ENCODE measurements at regions not wholly inside any gene's neighbourhood (a gene's known extent, or its start where the extent isn't known, plus 50 kb on each side); places are given as distances from the start of the nearest gene placed in this dataset.
A peak's percentile ranks its signal among the peaks of the same experiment; 100 is the strongest.
"Not testable (repeated sequence)": the region's sequence is repeated elsewhere in the genome, so short reads cannot be mapped to it uniquely, and the experiment has no call there.

- WGBS = 32% methylated on average over 5 of the region's 5 CpGs
- H3K27ac ChIP-seq (ENCODE audit: low read depth in 1 of 2, low read length in 1 of 2) = no peak overlapping the region
- no peaks in the 10 kb centered on the region for H3K4me1 ChIP-seq (ENCODE audit: control insufficient read depth in 2 of 2, insufficient read depth in 2 of 2, low read length in 2 of 2)
- no peaks in the 10 kb centered on the region for H3K9me3 ChIP-seq (ENCODE audit: control insufficient read depth in 2 of 2, insufficient read depth in 1 of 2, low read length in 1 of 2)
- no peak overlapping the region for H3K4me3 ChIP-seq (ENCODE audit: low read length in 2 of 2)
- peak in 2 of 9 donors; percentile 8 to 23 for DNase-seq (ENCODE audit: low read depth in 6 of 9, low spot score in 9 of 9)
- H3K36me3 ChIP-seq (ENCODE audit: control insufficient read depth in 2 of 2, insufficient read depth in 2 of 2, low read length in 1 of 2) = no peaks in the 10 kb centered on the region
- no peaks in the 10 kb centered on the region for H3K27me3 ChIP-seq (ENCODE audit: control insufficient read depth in 2 of 2, insufficient read depth in 1 of 2, low read length in 1 of 2)
Measured at GRCh38 chr12:5171701-5172100, 128.0 kb downstream of the KCNA5 start.

- H3K27me3 ChIP-seq (ENCODE audit: control insufficient read depth in 2 of 2, insufficient read depth in 1 of 2, low read length in 1 of 2) = no peaks in the 10 kb centered on the region
- DNase-seq (ENCODE audit: low read depth in 6 of 9, low spot score in 9 of 9) = no peak
- H3K4me1 ChIP-seq (ENCODE audit: control insufficient read depth in 2 of 2, insufficient read depth in 2 of 2, low read length in 2 of 2) = no peaks in the 10 kb centered on the region
- H3K4me3 ChIP-seq (ENCODE audit: low read length in 2 of 2) = no peak overlapping the region
- no peaks in the 10 kb centered on the region for H3K9me3 ChIP-seq (ENCODE audit: control insufficient read depth in 2 of 2, insufficient read depth in 1 of 2, low read length in 1 of 2)
- 84% methylated on average over 10 of the region's 10 CpGs for WGBS
- no peak overlapping the region for H3K27ac ChIP-seq (ENCODE audit: low read depth in 1 of 2, low read length in 1 of 2)
- no peaks in the 10 kb centered on the region for H3K36me3 ChIP-seq (ENCODE audit: control insufficient read depth in 2 of 2, insufficient read depth in 2 of 2, low read length in 1 of 2)
Measured at GRCh38 chr12:5172886-5173285, 129.2 kb downstream of the KCNA5 start.

GRCh38 chr12:5173511-5174011 lies 129.9 kb downstream of the KCNA5 start:
- Histone ChIP-seq H3K9me3 (ENCODE audit: control insufficient read depth in 2 of 2, insufficient read depth in 1 of 2, low read length in 1 of 2) (no peaks in the 10 kb centered on the region), H3K27ac (ENCODE audit: low read depth in 1 of 2, low read length in 1 of 2) (no peak overlapping the region), H3K36me3 (ENCODE audit: control insufficient read depth in 2 of 2, insufficient read depth in 2 of 2, low read length in 1 of 2) (no peaks in the 10 kb centered on the region), H3K4me3 (ENCODE audit: low read length in 2 of 2) (no peak overlapping the region), H3K27me3 (ENCODE audit: control insufficient read depth in 2 of 2, insufficient read depth in 1 of 2, low read length in 1 of 2) (no peaks in the 10 kb centered on the region), H3K4me1 (ENCODE audit: control insufficient read depth in 2 of 2, insufficient read depth in 2 of 2, low read length in 2 of 2) (no peaks in the 10 kb centered on the region)
- no peak for DNase-seq (ENCODE audit: low read depth in 6 of 9, low spot score in 9 of 9)
- 94% methylated on average over 10 of the region's 10 CpGs for WGBS

- H3K27ac ChIP-seq (ENCODE audit: low read depth in 1 of 2, low read length in 1 of 2); H3K36me3 ChIP-seq (ENCODE audit: control insufficient read depth in 2 of 2, insufficient read depth in 2 of 2, low read length in 1 of 2); H3K27me3 ChIP-seq (ENCODE audit: control insufficient read depth in 2 of 2, insufficient read depth in 1 of 2, low read length in 1 of 2); H3K9me3 ChIP-seq (ENCODE audit: control insufficient read depth in 2 of 2, insufficient read depth in 1 of 2, low read length in 1 of 2); H3K4me3 ChIP-seq (ENCODE audit: low read length in 2 of 2); DNase-seq (ENCODE audit: low read depth in 6 of 9, low spot score in 9 of 9); H3K4me1 ChIP-seq (ENCODE audit: control insufficient read depth in 2 of 2, insufficient read depth in 2 of 2, low read length in 2 of 2): not testable (repeated sequence)
- WGBS = over 99% methylated on average over 2 of the region's 2 CpGs
Measured at GRCh38 chr12:5175415-5175814, 131.7 kb downstream of the KCNA5 start.

- H3K36me3 ChIP-seq (ENCODE audit: control insufficient read depth in 2 of 2, insufficient read depth in 2 of 2, low read length in 1 of 2) = no peaks in the 10 kb centered on the region
- H3K27me3 ChIP-seq (ENCODE audit: control insufficient read depth in 2 of 2, insufficient read depth in 1 of 2, low read length in 1 of 2) = no peaks in the 10 kb centered on the region
- no peak overlapping the region for H3K27ac ChIP-seq (ENCODE audit: low read depth in 1 of 2, low read length in 1 of 2)
- H3K9me3 ChIP-seq (ENCODE audit: control insufficient read depth in 2 of 2, insufficient read depth in 1 of 2, low read length in 1 of 2) = no peaks in the 10 kb centered on the region
- no peak overlapping the region for H3K4me3 ChIP-seq (ENCODE audit: low read length in 2 of 2)
- 97% methylated on average over 2 of the region's 2 CpGs for WGBS
- DNase-seq (ENCODE audit: low read depth in 6 of 9, low spot score in 9 of 9) = no peak
- H3K4me1 ChIP-seq (ENCODE audit: control insufficient read depth in 2 of 2, insufficient read depth in 2 of 2, low read length in 2 of 2) = no peaks in the 10 kb centered on the region
Measured at GRCh38 chr12:5176036-5176435, 132.4 kb downstream of the KCNA5 start.

GRCh38 chr12:5177096-5177495 lies 133.4 kb downstream of the KCNA5 start:
- DNase-seq (ENCODE audit: low read depth in 6 of 9, low spot score in 9 of 9) = no peak
- Histone ChIP-seq H3K9me3 (ENCODE audit: control insufficient read depth in 2 of 2, insufficient read depth in 1 of 2, low read length in 1 of 2) (no peaks in the 10 kb centered on the region), H3K4me1 (ENCODE audit: control insufficient read depth in 2 of 2, insufficient read depth in 2 of 2, low read length in 2 of 2) (no peaks in the 10 kb centered on the region), H3K36me3 (ENCODE audit: control insufficient read depth in 2 of 2, insufficient read depth in 2 of 2, low read length in 1 of 2) (no peaks in the 10 kb centered on the region), H3K27ac (ENCODE audit: low read depth in 1 of 2, low read length in 1 of 2) (no peak overlapping the region), H3K27me3 (ENCODE audit: control insufficient read depth in 2 of 2, insufficient read depth in 1 of 2, low read length in 1 of 2) (no peaks in the 10 kb centered on the region), H3K4me3 (ENCODE audit: low read length in 2 of 2) (no peak overlapping the region)
- WGBS = 70% methylated on average over 3 of the region's 3 CpGs

GRCh38 chr12:5177731-5178130 lies 134.1 kb downstream of the KCNA5 start:
- WGBS = 94% methylated on average over 2 of the region's 2 CpGs
- H3K27me3 ChIP-seq (ENCODE audit: control insufficient read depth in 2 of 2, insufficient read depth in 1 of 2, low read length in 1 of 2) = no peaks in the 10 kb centered on the region
- H3K4me3 ChIP-seq (ENCODE audit: low read length in 2 of 2) = no peak overlapping the region
- H3K27ac ChIP-seq (ENCODE audit: low read depth in 1 of 2, low read length in 1 of 2) = no peak overlapping the region
- H3K9me3 ChIP-seq (ENCODE audit: control insufficient read depth in 2 of 2, insufficient read depth in 1 of 2, low read length in 1 of 2) = no peaks in the 10 kb centered on the region
- no peak for DNase-seq (ENCODE audit: low read depth in 6 of 9, low spot score in 9 of 9)
- no peaks in the 10 kb centered on the region for H3K4me1 ChIP-seq (ENCODE audit: control insufficient read depth in 2 of 2, insufficient read depth in 2 of 2, low read length in 2 of 2)
- no peaks in the 10 kb centered on the region for H3K36me3 ChIP-seq (ENCODE audit: control insufficient read depth in 2 of 2, insufficient read depth in 2 of 2, low read length in 1 of 2)

- H3K4me3 ChIP-seq (ENCODE audit: low read length in 2 of 2) = no peak overlapping the region
- 96% methylated on average over 4 of the region's 4 CpGs for WGBS
- no peaks in the 10 kb centered on the region for H3K27me3 ChIP-seq (ENCODE audit: control insufficient read depth in 2 of 2, insufficient read depth in 1 of 2, low read length in 1 of 2)
- no peaks in the 10 kb centered on the region for H3K9me3 ChIP-seq (ENCODE audit: control insufficient read depth in 2 of 2, insufficient read depth in 1 of 2, low read length in 1 of 2)
- no peak overlapping the region for H3K27ac ChIP-seq (ENCODE audit: low read depth in 1 of 2, low read length in 1 of 2)
- H3K36me3 ChIP-seq (ENCODE audit: control insufficient read depth in 2 of 2, insufficient read depth in 2 of 2, low read length in 1 of 2) = no peaks in the 10 kb centered on the region
- DNase-seq (ENCODE audit: low read depth in 6 of 9, low spot score in 9 of 9) = no peak
- H3K4me1 ChIP-seq (ENCODE audit: control insufficient read depth in 2 of 2, insufficient read depth in 2 of 2, low read length in 2 of 2) = no peaks in the 10 kb centered on the region
Measured at GRCh38 chr12:5178571-5178970, 134.9 kb downstream of the KCNA5 start.

- Histone ChIP-seq H3K36me3 (ENCODE audit: control insufficient read depth in 2 of 2, insufficient read depth in 2 of 2, low read length in 1 of 2) (no peaks in the 10 kb centered on the region), H3K27ac (ENCODE audit: low read depth in 1 of 2, low read length in 1 of 2) (no peak overlapping the region), H3K4me3 (ENCODE audit: low read length in 2 of 2) (no peak overlapping the region), H3K4me1 (ENCODE audit: control insufficient read depth in 2 of 2, insufficient read depth in 2 of 2, low read length in 2 of 2) (no peaks in the 10 kb centered on the region), H3K27me3 (ENCODE audit: control insufficient read depth in 2 of 2, insufficient read depth in 1 of 2, low read length in 1 of 2) (no peaks in the 10 kb centered on the region), H3K9me3 (ENCODE audit: control insufficient read depth in 2 of 2, insufficient read depth in 1 of 2, low read length in 1 of 2) (no peaks in the 10 kb centered on the region)
- no peak for DNase-seq (ENCODE audit: low read depth in 6 of 9, low spot score in 9 of 9)
- 95% methylated on average over 5 of the region's 5 CpGs for whole genome bisulfite sequencing
Measured at GRCh38 chr12:5180496-5180895, 136.8 kb downstream of the KCNA5 start.

- Histone ChIP-seq H3K4me3 (ENCODE audit: low read length in 2 of 2) (no peak overlapping the region), H3K36me3 (ENCODE audit: control insufficient read depth in 2 of 2, insufficient read depth in 2 of 2, low read length in 1 of 2) (no peaks in the 10 kb centered on the region), H3K9me3 (ENCODE audit: control insufficient read depth in 2 of 2, insufficient read depth in 1 of 2, low read length in 1 of 2) (no peaks in the 10 kb centered on the region), H3K27me3 (ENCODE audit: control insufficient read depth in 2 of 2, insufficient read depth in 1 of 2, low read length in 1 of 2) (no peaks in the 10 kb centered on the region), H3K27ac (ENCODE audit: low read depth in 1 of 2, low read length in 1 of 2) (no peak overlapping the region), H3K4me1 (ENCODE audit: control insufficient read depth in 2 of 2, insufficient read depth in 2 of 2, low read length in 2 of 2) (no peaks in the 10 kb centered on the region)
- no peak for DNase-seq (ENCODE audit: low read depth in 6 of 9, low spot score in 9 of 9)
- WGBS = 92% methylated on average over 5 of the region's 5 CpGs
Measured at GRCh38 chr12:5184186-5184585, 140.5 kb downstream of the KCNA5 start.

Measured in thymus (tissue), 11 donors.